Skeletal muscle tissue (tissue), 3 donors: ENCODE measurements at regions not wholly inside any gene's neighbourhood (a gene's known extent, or its start where the extent isn't known, plus 50 kb on each side); places are given as distances from the start of the nearest gene placed in this dataset.

ENCODE experiments used
- H3K27ac ChIP-seq: one replicate; pipeline ENCODE4 v1.7.0; 2013; ENCODE audit warnings: mild to moderate bottlenecking, low read depth, low read length, inconsistent platforms
- H3K27me3 ChIP-seq, 3 donors: one replicate each; pipeline ENCODE4 v1.7.0; 2013; ENCODE audit warnings: low read length in 3 of 3; ENCODE audit not compliant: control insufficient read depth in 3 of 3, insufficient read depth in 3 of 3
- H3K36me3 ChIP-seq, 3 donors: one replicate each; pipeline ENCODE4 v1.7.0; 2013; ENCODE audit warnings: low read length in 3 of 3; ENCODE audit not compliant: control insufficient read depth in 3 of 3, insufficient read depth in 3 of 3
- H3K4me1 ChIP-seq, 3 donors: one replicate each; pipeline ENCODE4 v1.7.0; 2013; ENCODE audit warnings: low read length in 3 of 3, mild to moderate bottlenecking in 3 of 3; ENCODE audit not compliant: control insufficient read depth in 3 of 3, insufficient read depth in 3 of 3
- H3K4me3 ChIP-seq, 3 donors: one replicate each; pipeline ENCODE4 v1.7.0; 2013; ENCODE audit warnings: low read length in 3 of 3
- H3K9ac ChIP-seq, 3 donors: one replicate each; pipeline ENCODE4 v1.7.0; 2013; ENCODE audit warnings: low read length in 3 of 3, mild to moderate bottlenecking in 3 of 3, moderate library complexity in 2 of 3, low read depth in 1 of 3
- H3K9me3 ChIP-seq, 3 donors: one replicate each; pipeline ENCODE4 v1.7.0; 2013; ENCODE audit warnings: low read length in 3 of 3; ENCODE audit not compliant: control insufficient read depth in 3 of 3
- donor health status: Osteomylitis.

DNA sequence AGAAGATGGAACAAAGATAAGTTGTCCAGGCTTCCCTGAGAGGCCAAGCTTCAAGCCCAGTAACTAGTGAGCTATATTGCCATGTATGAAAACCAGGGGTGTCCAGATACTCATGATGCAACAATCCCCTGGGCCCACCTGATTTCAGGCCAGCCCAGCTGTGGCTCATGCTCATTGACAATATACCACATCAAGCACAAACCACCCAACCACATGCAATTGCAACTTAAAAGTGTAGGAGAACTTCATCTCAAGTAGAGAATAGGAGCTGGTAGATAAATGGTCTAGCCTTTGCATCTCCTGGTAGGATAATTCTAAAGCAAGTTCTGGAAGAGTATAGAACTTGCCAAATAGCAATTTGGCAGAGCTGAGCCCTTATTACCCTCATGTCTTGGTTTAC is 561.3 kb downstream of the IGSF11 start:
- H3K27me3 ChIP-seq, result no peaks in the 10 kb centered on the region
- H3K9me3 ChIP-seq, result peaks cover 0 to 3% (median 0%) of the 10 kb centered on the region in 3 donors
- no peaks in the 10 kb centered on the region for H3K36me3 ChIP-seq
- H3K27ac ChIP-seq, result no peak overlapping the region
- no peak overlapping the region for H3K9ac ChIP-seq
- no peak overlapping the region for H3K4me3 ChIP-seq
- H3K4me1 ChIP-seq, result no peaks in the 10 kb centered on the region

DNA sequence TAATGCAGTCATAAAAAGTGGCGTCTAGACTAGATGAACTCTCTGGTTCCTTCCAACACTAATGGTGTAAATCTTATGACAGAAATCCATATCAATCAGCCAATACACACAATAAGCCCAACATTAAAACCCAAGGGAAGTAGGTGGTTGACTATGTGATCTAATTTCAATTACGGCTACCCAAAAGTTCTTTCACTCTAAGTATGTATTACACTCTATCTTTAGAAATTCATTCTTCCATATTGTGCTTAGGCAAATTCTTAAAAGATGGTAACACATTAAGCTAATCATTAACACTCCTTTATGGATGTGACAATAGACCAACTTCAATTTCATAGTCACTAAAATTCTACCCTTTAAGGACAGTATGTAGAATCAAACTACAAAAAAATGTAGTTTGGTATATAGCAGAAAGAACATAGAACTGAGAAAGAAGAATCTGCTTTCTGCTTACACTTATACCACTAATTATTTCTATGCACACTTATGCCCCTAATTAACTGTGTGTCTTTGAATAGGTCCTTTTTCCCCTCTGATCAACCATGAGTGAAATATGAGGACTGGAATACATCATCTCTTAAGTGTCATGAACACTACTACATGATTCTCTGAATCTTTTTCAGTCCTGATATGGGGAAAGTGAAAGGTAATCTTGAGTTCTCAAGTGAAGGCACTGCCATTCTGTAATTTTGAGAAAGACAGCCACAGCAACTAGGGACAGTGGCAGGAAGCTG is 557.6 kb downstream of the IGSF11 start:
- Histone ChIP-seq H3K4me3 (no peak overlapping the region), H3K9ac (no peak overlapping the region), H3K4me1 (no peaks in the 10 kb centered on the region), H3K27ac (no peak overlapping the region), H3K27me3 (no peaks in the 10 kb centered on the region), H3K9me3 (peaks cover 0 to 3% (median 0%) of the 10 kb centered on the region in 3 donors), H3K36me3 (no peaks in the 10 kb centered on the region)

DNA sequence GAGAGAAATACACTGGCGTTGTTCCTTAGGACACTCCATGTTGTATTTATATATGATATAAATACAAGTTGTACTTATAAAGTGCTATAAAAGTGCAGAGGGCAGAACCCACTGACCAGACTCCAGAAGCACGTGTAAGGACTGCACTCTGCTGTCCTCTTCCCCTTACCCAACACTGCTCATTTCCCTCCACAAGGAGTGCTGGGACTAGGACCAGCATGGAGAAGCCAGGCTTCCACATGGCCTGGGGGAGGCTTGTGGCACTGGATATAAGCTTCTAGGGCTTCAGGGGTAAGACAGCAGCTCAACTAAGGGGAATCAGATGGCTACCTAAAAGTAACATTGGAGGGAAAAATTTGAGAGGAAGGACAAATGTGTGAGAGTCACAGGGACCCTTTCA is 556.9 kb downstream of the IGSF11 start:
- Histone ChIP-seq H3K27me3 (no peaks in the 10 kb centered on the region), H3K27ac (no peak overlapping the region), H3K36me3 (no peaks in the 10 kb centered on the region), H3K4me1 (no peaks in the 10 kb centered on the region), H3K9me3 (peaks cover 0 to 3% (median 0%) of the 10 kb centered on the region in 3 donors), H3K9ac (no peak overlapping the region), H3K4me3 (no peak overlapping the region)

DNA sequence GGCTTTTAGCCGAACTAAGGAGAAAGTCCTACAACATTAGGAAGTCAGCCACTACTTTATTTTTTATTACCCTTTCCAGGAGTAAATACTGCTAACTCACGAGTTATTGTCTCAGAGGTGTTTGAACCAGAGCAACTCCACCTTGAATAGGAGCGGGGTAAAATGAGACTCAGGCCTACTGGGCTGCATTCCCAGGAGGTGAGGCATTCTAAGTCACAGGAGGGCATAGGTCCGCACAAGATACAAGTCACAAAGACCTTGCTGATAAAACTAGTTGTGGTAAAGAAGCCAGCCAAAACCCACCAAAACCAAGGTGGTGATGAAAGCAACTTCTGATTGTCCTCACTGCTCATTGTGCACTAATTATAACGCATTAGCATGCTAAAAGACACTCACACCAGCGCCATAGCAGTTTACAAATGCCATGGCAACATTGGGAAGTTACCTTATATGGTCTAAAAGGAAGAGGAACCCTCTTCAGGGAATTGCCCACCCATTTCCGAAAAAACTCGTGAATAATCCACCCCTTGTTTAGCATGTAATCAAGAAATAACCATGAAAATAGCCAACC is 555.9 kb downstream of the IGSF11 start:
- Histone ChIP-seq H3K27me3 (no peaks in the 10 kb centered on the region), H3K9ac (no peak overlapping the region), H3K4me1 (no peaks in the 10 kb centered on the region), H3K9me3 (peaks cover 0 to under 1% (median 0%) of the 10 kb centered on the region in 3 donors), H3K36me3 (no peaks in the 10 kb centered on the region), H3K4me3 (no peak overlapping the region), H3K27ac (no peak overlapping the region)

DNA sequence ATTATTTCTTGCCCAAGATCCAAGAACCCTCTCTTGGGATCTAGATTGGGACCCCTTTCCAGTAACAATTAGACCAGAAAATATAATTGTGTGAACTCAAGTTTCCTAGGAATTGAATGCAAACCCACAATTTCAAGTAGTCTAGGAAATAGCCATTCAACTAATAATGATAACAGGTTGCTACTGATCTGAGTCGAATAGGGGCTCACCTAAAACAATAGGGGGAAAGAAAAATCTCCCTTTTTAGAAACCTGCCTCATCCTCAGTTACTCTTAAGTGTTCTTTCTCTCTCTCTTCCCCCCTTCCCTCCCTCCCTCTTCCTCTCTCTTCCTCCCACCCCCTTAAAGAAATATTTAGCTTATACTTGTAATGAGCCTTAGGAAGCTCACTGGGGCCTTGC is 555.3 kb downstream of the IGSF11 start:
- Histone ChIP-seq H3K9me3 (no peaks in the 10 kb centered on the region), H3K36me3 (no peaks in the 10 kb centered on the region), H3K4me3 (no peak overlapping the region), H3K27ac (no peak overlapping the region), H3K27me3 (no peaks in the 10 kb centered on the region), H3K4me1 (no peaks in the 10 kb centered on the region), H3K9ac (no peak overlapping the region)

DNA sequence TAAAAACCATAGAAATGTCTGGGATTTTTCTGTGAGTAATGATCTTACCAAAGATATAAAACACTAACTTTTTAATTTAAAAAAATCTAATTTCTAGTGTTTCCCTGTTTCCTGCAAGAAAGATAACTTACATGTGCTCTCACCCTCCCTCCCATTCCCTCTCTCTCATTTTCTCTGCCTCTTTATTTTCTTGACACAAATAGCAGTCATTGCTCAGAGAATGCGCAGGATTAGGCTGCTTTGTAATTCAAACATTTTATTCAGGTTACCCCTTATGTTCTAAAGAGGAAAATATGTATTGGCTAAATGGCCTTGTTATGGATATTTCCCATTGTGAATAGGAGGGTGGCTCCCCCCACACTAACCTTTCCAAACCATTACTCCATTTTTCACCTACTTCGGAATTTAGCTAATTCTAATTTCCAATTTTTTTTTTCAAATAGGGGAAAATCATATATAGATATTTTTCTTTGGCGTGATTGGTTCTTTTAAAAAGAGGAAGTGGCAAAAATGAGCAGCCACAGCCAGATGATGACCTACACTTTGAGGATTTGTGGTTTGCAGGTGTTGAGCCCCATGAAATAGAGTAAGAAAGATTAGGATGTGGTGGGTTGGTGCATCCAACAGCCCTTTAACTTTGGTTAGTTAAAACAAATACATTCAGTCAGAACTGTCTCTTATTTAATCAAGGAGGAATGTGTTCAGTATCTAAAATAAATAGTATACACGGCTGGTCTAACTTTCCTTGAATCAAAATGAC is 554.4 kb downstream of the IGSF11 start:
- Histone ChIP-seq H3K27ac (no peak overlapping the region), H3K27me3 (no peaks in the 10 kb centered on the region), H3K4me3 (no peak overlapping the region), H3K4me1 (no peaks in the 10 kb centered on the region), H3K9me3 (no peaks in the 10 kb centered on the region), H3K36me3 (no peaks in the 10 kb centered on the region), H3K9ac (no peak overlapping the region)

DNA sequence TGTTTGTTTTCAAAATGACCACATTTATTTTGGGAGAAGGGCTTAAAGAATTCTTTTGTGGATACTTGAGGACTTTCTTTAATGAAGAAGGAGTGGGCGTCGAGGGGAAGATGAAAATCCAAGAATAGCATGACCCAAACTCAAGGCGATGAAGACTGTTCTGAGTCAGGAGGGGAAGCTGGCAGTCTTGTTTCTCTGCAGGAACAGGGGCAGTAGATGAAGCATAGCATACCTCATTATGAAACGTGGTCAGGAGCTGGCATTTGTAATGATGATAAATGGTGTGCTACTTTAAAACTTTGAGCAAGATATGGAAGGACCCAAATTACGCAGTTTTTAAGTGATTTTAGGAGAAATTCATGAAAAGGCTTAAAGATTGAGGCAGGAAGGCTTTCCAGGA is 549.0 kb downstream of the IGSF11 start:
- Histone ChIP-seq H3K4me1 (no peaks in the 10 kb centered on the region), H3K9ac (no peak overlapping the region), H3K27ac (no peak overlapping the region), H3K27me3 (no peaks in the 10 kb centered on the region), H3K9me3 (no peaks in the 10 kb centered on the region), H3K4me3 (no peak overlapping the region), H3K36me3 (no peaks in the 10 kb centered on the region)

DNA sequence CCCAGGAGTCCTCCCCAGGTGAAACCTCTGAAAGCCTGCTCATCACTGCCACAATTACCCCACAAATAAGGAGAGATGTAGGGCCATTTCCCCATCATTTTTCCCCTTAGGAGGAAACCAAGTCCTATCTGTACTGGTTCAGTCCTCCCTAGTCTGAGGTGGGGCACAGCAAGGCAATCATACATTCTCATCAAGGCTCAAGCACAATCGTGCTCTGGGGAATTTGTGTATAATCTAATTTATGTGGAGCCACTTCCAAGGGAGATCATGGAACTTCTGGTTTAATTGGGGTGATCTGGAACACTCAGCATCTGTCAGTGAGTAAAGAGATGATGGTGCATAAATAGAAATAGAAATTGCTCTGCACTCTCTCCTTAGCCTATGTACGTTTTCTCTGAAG is 546.9 kb downstream of the IGSF11 start:
- H3K9me3 ChIP-seq, result no peaks in the 10 kb centered on the region
- H3K27ac ChIP-seq, result no peak overlapping the region
- no peaks in the 10 kb centered on the region for H3K36me3 ChIP-seq
- H3K4me1 ChIP-seq, result no peaks in the 10 kb centered on the region
- H3K27me3 ChIP-seq, result no peaks in the 10 kb centered on the region
- no peak overlapping the region for H3K9ac ChIP-seq
- no peak overlapping the region for H3K4me3 ChIP-seq

DNA sequence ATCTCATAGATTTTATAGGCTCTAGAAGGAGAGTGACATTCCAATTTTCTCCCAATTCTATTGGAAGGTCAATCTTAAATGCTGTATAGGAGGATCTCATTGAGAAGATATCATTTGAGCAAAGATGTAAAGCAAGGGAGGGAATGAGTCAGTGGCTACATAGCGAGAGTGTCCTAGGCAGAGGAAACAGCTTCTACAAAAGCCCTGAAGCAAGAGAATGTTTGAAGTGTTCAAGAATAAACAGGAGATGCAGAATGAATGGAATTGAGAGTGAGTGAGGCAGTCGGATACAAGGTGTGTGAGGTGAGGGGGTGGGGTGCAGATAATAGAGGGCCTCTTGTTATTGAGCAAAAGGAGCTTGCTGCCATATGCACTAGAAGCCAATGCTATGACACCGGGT is 545.9 kb downstream of the IGSF11 start:
- Histone ChIP-seq H3K9ac (no peak overlapping the region), H3K27ac (no peak overlapping the region), H3K27me3 (no peaks in the 10 kb centered on the region)

DNA sequence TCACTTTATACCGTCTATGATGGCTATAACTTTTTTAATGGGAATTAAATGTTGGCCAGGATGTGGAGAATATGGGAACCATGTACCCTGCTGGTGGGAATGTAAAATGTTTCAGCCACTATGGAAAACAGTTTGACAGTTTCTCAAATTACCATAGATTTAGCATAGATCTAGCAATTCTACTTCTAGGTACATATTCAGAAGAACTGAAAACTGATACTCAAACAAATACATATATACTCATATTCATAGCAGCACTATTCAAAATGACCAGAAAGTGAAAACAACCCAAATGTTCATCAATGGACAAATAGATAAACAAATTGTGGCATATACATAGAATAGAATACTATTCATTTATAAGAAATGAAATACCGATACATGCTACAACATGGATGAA is 539.4 kb downstream of the IGSF11 start:
- H3K27me3 ChIP-seq, result no peaks in the 10 kb centered on the region
- H3K4me1 ChIP-seq, result no peaks in the 10 kb centered on the region
- no peaks in the 10 kb centered on the region for H3K9me3 ChIP-seq
- H3K9ac ChIP-seq, result no peak overlapping the region
- no peak overlapping the region for H3K27ac ChIP-seq
- H3K4me3 ChIP-seq, result no peak overlapping the region
- no peaks in the 10 kb centered on the region for H3K36me3 ChIP-seq

More for the DNA sequence above, 545.9 kb downstream of the IGSF11 start:
- H3K9me3 ChIP-seq, result no peaks in the 10 kb centered on the region
- no peaks in the 10 kb centered on the region for H3K4me1 ChIP-seq
- no peaks in the 10 kb centered on the region for H3K36me3 ChIP-seq
- H3K4me3 ChIP-seq, result no peak overlapping the region
